ENCODE measurements at regions not wholly inside any gene's neighbourhood (a gene's known extent, or its start where the extent isn't known, plus 50 kb on each side); places are given as distances from the start of the nearest gene placed in this dataset.
"Not testable (repeated sequence)": the region's sequence is repeated elsewhere in the genome, so short reads cannot be mapped to it uniquely, and the experiment has no call there.

- DNase-seq (ENCODE audit: insufficient read length) = no peak
- no peak for FAIRE-seq
- no peak for TF ChIP-seq TAF1 (IDR thresholded peaks at IDR 0.05; ENCODE audit: borderline replicate concordance, low read depth, low read length)
These were observed 361.4 kb downstream of the HLX start for GRCh38 chr1:221240690-221241089.

DNA sequence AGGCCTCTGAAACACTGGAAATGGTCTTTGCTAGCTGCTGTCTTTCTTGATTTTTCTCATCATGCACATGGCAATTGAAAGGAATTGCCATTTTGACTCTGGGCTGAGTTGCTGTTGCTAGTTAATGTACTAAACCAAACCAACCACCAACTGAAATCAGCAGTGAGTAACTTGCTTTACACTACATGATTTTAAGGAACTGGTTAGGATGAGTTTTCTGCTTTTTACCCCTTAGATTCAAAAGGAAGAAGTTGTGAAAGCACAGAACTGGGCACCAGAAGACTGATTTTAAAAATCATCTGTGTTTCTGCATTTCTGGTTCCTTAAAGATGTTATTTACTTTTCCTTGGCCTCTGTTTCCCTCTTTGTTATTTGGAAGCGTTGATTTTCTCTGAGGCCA, 361.9 kb downstream of the HLX start:
- FAIRE-seq (no peak), DNase-seq (ENCODE audit: insufficient read length) (no peak)
- TF ChIP-seq POLR2AphosphoS5 (IDR thresholded peaks at IDR 0.05; ENCODE audit: low read depth, low read length) = no peak
- no peak for TF ChIP-seq POLR2A (IDR thresholded peaks at IDR 0.05; ENCODE audit: low read depth, low read length)
- no peak for TF ChIP-seq TAF1 (IDR thresholded peaks at IDR 0.05; ENCODE audit: borderline replicate concordance, low read depth, low read length)

DNA sequence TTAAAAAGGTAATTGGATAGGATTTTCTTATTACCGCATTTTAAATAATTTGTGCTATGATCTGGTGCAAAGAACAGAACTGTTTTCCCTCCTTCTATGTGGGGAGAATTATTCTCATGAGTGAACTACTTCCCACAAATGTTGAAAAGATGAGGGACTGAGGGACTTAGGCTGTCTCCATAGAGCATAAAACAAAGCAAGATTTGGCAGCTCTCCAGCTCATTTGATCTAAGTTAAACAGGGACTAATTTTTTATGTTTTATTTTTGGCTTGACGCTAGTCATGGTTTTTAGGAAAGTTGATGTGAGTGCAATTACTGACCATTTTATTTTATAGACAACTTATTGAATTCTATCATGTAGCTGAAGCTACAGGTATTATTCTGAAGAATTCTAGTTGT, 362.3 kb downstream of the HLX start:
- no peak for TF ChIP-seq TAF1 (IDR thresholded peaks at IDR 0.05; ENCODE audit: borderline replicate concordance, low read depth, low read length)
- no peak for TF ChIP-seq POLR2A (IDR thresholded peaks at IDR 0.05; ENCODE audit: low read depth, low read length)
- TF ChIP-seq POLR2AphosphoS5 (IDR thresholded peaks at IDR 0.05; ENCODE audit: low read depth, low read length) = no peak
- FAIRE-seq (no peak), DNase-seq (ENCODE audit: insufficient read length) (no peak)

- TF ChIP-seq POLR2AphosphoS5 (IDR thresholded peaks at IDR 0.05; ENCODE audit: low read depth, low read length) = no peak
- no peak for TF ChIP-seq TAF1 (IDR thresholded peaks at IDR 0.05; ENCODE audit: borderline replicate concordance, low read depth, low read length)
- no peak for TF ChIP-seq POLR2A (IDR thresholded peaks at IDR 0.05; ENCODE audit: low read depth, low read length)
- DNase-seq (ENCODE audit: insufficient read length) = no peak
- FAIRE-seq = no peak
These were observed 366.8 kb downstream of the HLX start for GRCh38 chr1:221246067-221246466.

GRCh38 chr1:221246628-221247415, 367.6 kb downstream of the HLX start:
- DNase-seq (ENCODE audit: insufficient read length) (no peak), FAIRE-seq (no peak)
- TF ChIP-seq POLR2A (IDR thresholded peaks at IDR 0.05; ENCODE audit: low read depth, low read length) = no peak
- TF ChIP-seq POLR2AphosphoS5 (IDR thresholded peaks at IDR 0.05; ENCODE audit: low read depth, low read length) = no peak
- TF ChIP-seq TAF1 (IDR thresholded peaks at IDR 0.05; ENCODE audit: borderline replicate concordance, low read depth, low read length) = no peak

DNA sequence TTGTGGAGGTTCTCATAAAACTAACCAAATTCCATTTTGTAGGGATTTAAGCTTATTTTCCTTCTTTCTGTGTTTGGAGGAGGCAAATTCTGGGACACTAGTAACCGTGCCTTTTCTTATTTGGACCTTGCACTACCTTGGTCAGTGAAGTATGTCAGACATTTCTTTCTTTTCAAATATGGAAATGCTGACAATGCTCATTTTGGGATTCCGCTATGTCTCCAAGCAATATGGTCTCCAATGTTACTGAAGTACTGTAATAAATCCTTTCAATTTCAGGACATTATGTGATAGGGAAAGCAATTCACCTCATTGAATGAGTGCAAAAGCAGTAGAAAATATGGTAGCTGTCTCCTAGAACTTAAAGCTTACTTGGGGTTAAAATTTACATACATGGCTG, 372.3 kb downstream of the HLX start:
- FAIRE-seq (no peak), DNase-seq (ENCODE audit: insufficient read length) (no peak)
- no peak for TF ChIP-seq POLR2A (IDR thresholded peaks at IDR 0.05; ENCODE audit: low read depth, low read length)
- TF ChIP-seq POLR2AphosphoS5 (IDR thresholded peaks at IDR 0.05; ENCODE audit: low read depth, low read length) = no peak
- TF ChIP-seq TAF1 (IDR thresholded peaks at IDR 0.05; ENCODE audit: borderline replicate concordance, low read depth, low read length) = no peak

DNA sequence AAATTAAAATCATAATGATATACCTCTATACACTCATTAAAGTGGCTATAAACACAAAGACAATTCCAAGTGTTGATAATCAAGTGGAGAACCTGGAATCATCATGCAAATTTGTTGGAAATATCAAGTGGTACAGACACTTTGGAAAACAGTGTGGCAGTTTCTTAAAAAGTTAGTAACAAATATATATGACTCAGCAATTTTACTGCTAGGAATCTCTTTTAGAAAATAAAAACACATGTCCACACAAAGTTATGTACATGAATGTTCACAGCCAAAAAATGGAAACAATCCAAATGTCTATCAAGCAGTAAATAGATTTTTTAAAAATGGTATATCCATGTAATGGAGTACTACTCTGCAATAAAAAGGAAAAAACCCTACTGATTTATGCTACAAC, 375.6 kb downstream of the HLX start:
- TF ChIP-seq POLR2AphosphoS5 (IDR thresholded peaks at IDR 0.05; ENCODE audit: low read depth, low read length) (no peak), POLR2A (IDR thresholded peaks at IDR 0.05; ENCODE audit: low read depth, low read length) (no peak), TAF1 (IDR thresholded peaks at IDR 0.05; ENCODE audit: borderline replicate concordance, low read depth, low read length) (no peak)
- FAIRE-seq (no peak), DNase-seq (ENCODE audit: insufficient read length) (no peak)

- TF ChIP-seq POLR2A (IDR thresholded peaks at IDR 0.05; ENCODE audit: low read depth, low read length) = no peak
- no peak for TF ChIP-seq POLR2AphosphoS5 (IDR thresholded peaks at IDR 0.05; ENCODE audit: low read depth, low read length)
- TF ChIP-seq TAF1 (IDR thresholded peaks at IDR 0.05; ENCODE audit: borderline replicate concordance, low read depth, low read length) = no peak
- FAIRE-seq = no peak
- DNase-seq (ENCODE audit: insufficient read length) = no peak
These were observed 377.5 kb downstream of the HLX start for GRCh38 chr1:221256773-221257172.

GRCh38 chr1:221257548-221257947, 378.3 kb downstream of the HLX start:
- not testable (repeated sequence) for FAIRE-seq; DNase-seq (ENCODE audit: insufficient read length)

GRCh38 chr1:221262677-221263076, 383.4 kb downstream of the HLX start:
- FAIRE-seq; DNase-seq (ENCODE audit: insufficient read length): not testable (repeated sequence)

DNA sequence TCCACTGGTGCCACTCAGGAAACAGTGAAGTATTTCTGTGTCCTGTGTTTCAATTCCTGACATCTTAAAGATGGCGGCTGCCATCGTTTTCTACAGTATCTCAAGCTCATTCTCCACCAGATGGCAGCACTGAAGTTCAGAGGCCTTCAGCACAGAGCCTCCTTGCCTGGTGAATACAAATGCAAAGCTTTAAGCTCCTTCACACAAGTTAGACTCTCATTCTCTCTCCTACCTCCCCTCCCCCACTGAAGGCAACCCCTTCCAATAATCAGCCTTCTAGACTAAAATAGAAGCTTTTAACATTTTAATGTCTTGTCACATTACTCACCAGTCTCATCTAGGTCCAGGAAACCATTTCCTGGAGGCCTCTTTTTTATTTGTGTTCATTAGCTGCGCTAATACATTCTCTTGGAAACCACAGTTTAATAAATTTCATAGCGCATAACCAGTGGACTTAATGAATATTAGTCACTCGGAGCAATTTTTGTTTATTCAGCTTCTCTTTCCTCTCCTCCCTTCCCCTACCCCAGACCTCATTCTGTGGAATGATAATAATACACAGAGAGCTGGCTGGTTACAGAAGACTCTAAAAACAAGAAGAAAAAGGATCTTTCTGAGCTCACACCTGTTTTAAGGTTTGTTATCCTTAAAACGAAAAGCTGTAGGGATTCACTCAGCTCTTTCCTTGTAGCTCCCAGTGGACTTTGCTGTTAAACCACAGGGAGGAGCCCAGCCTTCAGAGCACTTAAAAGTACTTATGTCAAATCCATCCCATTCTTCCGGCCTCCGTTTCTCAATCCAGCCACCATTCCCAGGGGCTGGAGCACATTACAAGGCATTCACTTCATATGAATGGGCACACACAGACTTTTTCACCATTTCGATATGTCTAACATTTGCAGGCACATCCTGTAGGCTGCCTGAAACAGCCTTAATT, 384.9 kb downstream of the HLX start:
- DNase-seq (ENCODE audit: insufficient read length) (no peak), FAIRE-seq (peak; percentile 84)
- TF ChIP-seq POLR2A (IDR thresholded peaks at IDR 0.05; ENCODE audit: low read depth, low read length) (no peak), TAF1 (IDR thresholded peaks at IDR 0.05; ENCODE audit: borderline replicate concordance, low read depth, low read length) (no peak), POLR2AphosphoS5 (IDR thresholded peaks at IDR 0.05; ENCODE audit: low read depth, low read length) (no peak)

GRCh38 chr1:221264848-221265247, 385.6 kb downstream of the HLX start:
- DNase-seq (ENCODE audit: insufficient read length) = no peak

More at GRCh38 chr1:221264848-221265247, 385.6 kb downstream of the HLX start:
- TF ChIP-seq POLR2A (IDR thresholded peaks at IDR 0.05; ENCODE audit: low read depth, low read length) (no peak), TAF1 (IDR thresholded peaks at IDR 0.05; ENCODE audit: borderline replicate concordance, low read depth, low read length) (no peak), POLR2AphosphoS5 (IDR thresholded peaks at IDR 0.05; ENCODE audit: low read depth, low read length) (no peak)
- no peak for FAIRE-seq
